ENCODE measurements at regions not wholly inside any gene's neighbourhood (a gene's known extent, or its start where the extent isn't known, plus 50 kb on each side); places are given as distances from the start of the nearest gene placed in this dataset.

- Histone ChIP-seq H3K79me2 (ENCODE audit: low read length) (no peaks in the 10 kb centered on the region), H3K9ac (ENCODE audit: low read length) (no peak overlapping the region), H4K20me1 (ENCODE audit: low read length) (no peaks in the 10 kb centered on the region), H2AFZ (ENCODE audit: low read length) (no peak overlapping the region), H3K9me3 (ENCODE audit: low read length) (no peaks in the 10 kb centered on the region), H3K36me3 (ENCODE audit: low read depth, low read length) (no peaks in the 10 kb centered on the region), H3K4me2 (ENCODE audit: low read length) (no peak overlapping the region), H3K4me1 (ENCODE audit: insufficient read depth, low read length) (no peaks in the 10 kb centered on the region), H3K27ac (ENCODE audit: low read length) (no peak overlapping the region), H3F3A (ENCODE audit: low read length, unreplicated experiment) (no peaks in the 10 kb centered on the region), H3K27me3 (ENCODE audit: low read length) (no peaks in the 10 kb centered on the region), H3K4me3 (ENCODE audit: low read length) (no peak overlapping the region), H3K9me2 (replicated peaks; ENCODE audit: low read length) (no peaks in the 10 kb centered on the region)
- no TSS peak for BruUV-seq (replicated peaks)
- intact Hi-C loops (cut with micrococcal nuclease), result no loop called here
- TF ChIP-seq EZH2 (IDR thresholded peaks at IDR 0.05; ENCODE audit: low read length, unreplicated experiment), result no peak
- no peak for TF ChIP-seq EZH2phosphoT487 (IDR thresholded peaks at IDR 0.05; ENCODE audit: borderline replicate concordance, low read length)
- TF ChIP-seq CTCF (conservative IDR thresholded peaks at IDR 0.05; ENCODE audit: low read depth, low read length), result no peak
- ChIA-PET CTCF (no interaction called here), POLR2A (ENCODE audit: unreplicated experiment) (no interaction called here)
- no peak for ATAC-seq
- DNase-seq, result no peak
Measured at GRCh38 chr6:81886157-81886556, 133.7 kb upstream of the TENT5A start.

- DNase-seq, result no peak
- Histone ChIP-seq H3F3A (ENCODE audit: low read length, unreplicated experiment) (no peaks in the 10 kb centered on the region), H3K4me1 (ENCODE audit: insufficient read depth, low read length) (no peaks in the 10 kb centered on the region), H3K36me3 (ENCODE audit: low read depth, low read length) (no peaks in the 10 kb centered on the region), H3K9me3 (ENCODE audit: low read length) (no peaks in the 10 kb centered on the region), H3K9me2 (replicated peaks; ENCODE audit: low read length) (no peaks in the 10 kb centered on the region), H3K9ac (ENCODE audit: low read length) (no peak overlapping the region), H3K4me2 (ENCODE audit: low read length) (no peak overlapping the region), H2AFZ (ENCODE audit: low read length) (no peak overlapping the region), H3K27me3 (ENCODE audit: low read length) (no peaks in the 10 kb centered on the region), H3K27ac (ENCODE audit: low read length) (no peak overlapping the region), H3K79me2 (ENCODE audit: low read length) (no peaks in the 10 kb centered on the region), H3K4me3 (ENCODE audit: low read length) (no peak overlapping the region), H4K20me1 (ENCODE audit: low read length) (no peaks in the 10 kb centered on the region)
- POLR2A ChIA-PET (ENCODE audit: unreplicated experiment), result no interaction called here
- CTCF ChIA-PET, result interaction anchor here (0.6 kb wide), 1 partner anchor 526 kb away, joined by 3 read pairs; no protein-coding TSS in a partner anchor
- BruUV-seq (replicated peaks), result no TSS peak
- intact Hi-C loops (cut with micrococcal nuclease), result no loop called here
- no peak for ATAC-seq
- TF ChIP-seq CTCF (conservative IDR thresholded peaks at IDR 0.05; ENCODE audit: low read depth, low read length), result no peak
- no peak for TF ChIP-seq EZH2 (IDR thresholded peaks at IDR 0.05; ENCODE audit: low read length, unreplicated experiment)
- no peak for TF ChIP-seq EZH2phosphoT487 (IDR thresholded peaks at IDR 0.05; ENCODE audit: borderline replicate concordance, low read length)
Measured at GRCh38 chr6:81881660-81882059, 129.2 kb upstream of the TENT5A start.

GRCh38 chr6:81878479-81878878 is 126.0 kb upstream of the TENT5A start:
- ATAC-seq, result no peak
- POLR2A ChIA-PET (ENCODE audit: unreplicated experiment), result no interaction called here
- intact Hi-C loops (cut with micrococcal nuclease), result no loop called here

More at GRCh38 chr6:81878479-81878878, 126.0 kb upstream of the TENT5A start:
- no peak overlapping the region for H3K4me2 ChIP-seq (ENCODE audit: low read length)
- CTCF ChIA-PET, result no interaction called here
- DNase-seq, result no peak
- no peaks in the 10 kb centered on the region for H3K27me3 ChIP-seq (ENCODE audit: low read length)
- BruUV-seq (replicated peaks), result no TSS peak
- H3K36me3 ChIP-seq (ENCODE audit: low read depth, low read length), result no peaks in the 10 kb centered on the region
- no peak overlapping the region for H3K4me3 ChIP-seq (ENCODE audit: low read length)
- H3F3A ChIP-seq (ENCODE audit: low read length, unreplicated experiment), result no peaks in the 10 kb centered on the region
- H2AFZ ChIP-seq (ENCODE audit: low read length), result no peak overlapping the region
- H3K9ac ChIP-seq (ENCODE audit: low read length), result no peak overlapping the region
- no peaks in the 10 kb centered on the region for H4K20me1 ChIP-seq (ENCODE audit: low read length)
- no peaks in the 10 kb centered on the region for H3K79me2 ChIP-seq (ENCODE audit: low read length)
- H3K9me3 ChIP-seq (ENCODE audit: low read length), result no peaks in the 10 kb centered on the region
- no peaks in the 10 kb centered on the region for H3K4me1 ChIP-seq (ENCODE audit: insufficient read depth, low read length)
- no peaks in the 10 kb centered on the region for H3K9me2 ChIP-seq (replicated peaks; ENCODE audit: low read length)
- H3K27ac ChIP-seq (ENCODE audit: low read length), result no peak overlapping the region
- TF ChIP-seq CTCF (conservative IDR thresholded peaks at IDR 0.05; ENCODE audit: low read depth, low read length) (no peak), EZH2 (IDR thresholded peaks at IDR 0.05; ENCODE audit: low read length, unreplicated experiment) (no peak), EZH2phosphoT487 (IDR thresholded peaks at IDR 0.05; ENCODE audit: borderline replicate concordance, low read length) (no peak)
